ENCODE measurements at regions not wholly inside any gene's neighbourhood (a gene's known extent, or its start where the extent isn't known, plus 50 kb on each side); places are given as distances from the start of the nearest gene placed in this dataset.
A peak's percentile ranks its signal among the peaks of the same experiment; 100 is the strongest.

DNA sequence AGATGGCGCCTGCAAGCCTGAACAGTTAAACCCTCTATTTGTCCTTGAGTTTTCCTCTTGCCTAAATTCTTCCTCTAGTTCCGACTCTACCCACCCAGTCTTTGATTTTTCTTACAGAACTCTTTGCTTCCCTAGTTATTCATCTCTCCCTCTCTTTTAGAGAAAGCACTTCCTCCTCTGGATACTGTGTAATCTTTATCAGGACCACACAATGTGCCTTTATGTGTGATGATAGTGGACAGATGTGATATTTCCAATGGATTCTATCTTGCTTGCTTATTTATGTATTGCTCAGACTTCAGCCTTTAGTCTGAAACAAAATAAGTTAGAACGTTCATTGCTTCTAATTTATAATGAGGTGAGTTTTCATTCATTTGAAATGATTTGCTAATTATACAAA, 79.5 kb upstream of the CAV2 start:
- no peak for DNase-seq (ENCODE audit: low spot score)
- Histone ChIP-seq H4K8ac (ENCODE audit: low read depth, low read length) (no peak overlapping the region), H3K18ac (ENCODE audit: low read length) (no peak overlapping the region), H3K9ac (ENCODE audit: low read depth, low read length, poor library complexity) (no peak overlapping the region), H2AK5ac (ENCODE audit: low read depth, low read length) (no peak overlapping the region), H3K4me3 (ENCODE audit: low read length in 2 of 2) (no peak overlapping the region), H2BK12ac (ENCODE audit: low read length) (no peak overlapping the region), H3K4me1 (ENCODE audit: control insufficient read depth in 2 of 2, insufficient read depth in 1 of 2, low read depth in 1 of 2, low read length in 2 of 2) (no peaks in the 10 kb centered on the region), H2AFZ (ENCODE audit: low read length) (no peak overlapping the region), H3K9me3 (replicated peaks in 1 of 2; ENCODE audit: control insufficient read depth in 2 of 2, insufficient read depth in 1 of 2, low read depth in 1 of 2, low read length in 2 of 2) (peaks cover 0 to 2% of the 10 kb centered on the region in 2 donors), H4K91ac (ENCODE audit: low read depth, low read length, poor library complexity) (no peak overlapping the region), H3K23ac (ENCODE audit: low read depth, low read length, poor library complexity) (no peak overlapping the region), H3K14ac (ENCODE audit: low read length) (no peak overlapping the region), H3K79me1 (ENCODE audit: low read depth, low read length) (no peaks in the 10 kb centered on the region), H3K4me2 (ENCODE audit: insufficient read depth, low read length, poor library complexity, severe bottlenecking) (no peak overlapping the region), H2BK5ac (ENCODE audit: low read length) (no peak overlapping the region), H3K36me3 (replicated peaks in 1 of 2; ENCODE audit: control insufficient read depth in 2 of 2, insufficient read depth in 2 of 2, low read length in 2 of 2) (no peaks in the 10 kb centered on the region), H3K27ac (replicated peaks; ENCODE audit: low read length) (no peak overlapping the region), H2BK15ac (ENCODE audit: low read length) (no peak overlapping the region), H2BK120ac (ENCODE audit: low read depth, low read length) (no peak overlapping the region), H3K4ac (ENCODE audit: low read length) (no peak overlapping the region), H3K27me3 (ENCODE audit: control insufficient read depth in 3 of 3, insufficient read depth in 3 of 3, low read depth in 1 of 3, low read length in 3 of 3) (no peaks in the 10 kb centered on the region)
- no CpG with 5 or more reads among the region's 3 CpGs for WGBS, 2 donors (ENCODE audit: extremely low coverage in 2 of 2, insufficient read length in 2 of 2, insufficient replicate concordance in 1 of 2)

DNA sequence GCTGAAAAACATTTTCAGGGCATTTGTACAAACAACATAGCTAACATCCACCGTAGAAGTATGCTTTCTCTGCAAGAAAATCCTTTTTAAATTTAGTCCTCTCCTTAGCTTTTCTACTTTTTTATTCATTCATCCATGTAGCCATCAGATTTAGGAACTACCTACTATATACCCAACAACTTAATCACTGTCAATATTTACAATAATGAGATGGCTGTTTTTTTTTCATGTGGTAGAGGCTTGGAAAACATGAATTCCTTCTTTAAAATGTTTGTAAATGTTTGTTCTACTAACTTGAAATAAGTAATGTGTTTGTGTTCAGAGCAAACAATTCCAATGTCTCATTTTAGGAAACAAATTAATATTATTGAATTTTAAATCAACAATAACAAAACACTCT, 78.2 kb upstream of the CAV2 start:
- H3K9ac ChIP-seq (ENCODE audit: low read depth, low read length, poor library complexity), result no peak overlapping the region
- no peak for DNase-seq (ENCODE audit: low spot score)
- no peak overlapping the region for H3K23ac ChIP-seq (ENCODE audit: low read depth, low read length, poor library complexity)
- H3K27ac ChIP-seq (replicated peaks; ENCODE audit: low read length), result no peak overlapping the region
- no peak overlapping the region for H4K91ac ChIP-seq (ENCODE audit: low read depth, low read length, poor library complexity)
- H3K18ac ChIP-seq (ENCODE audit: low read length), result no peak overlapping the region
- no CpG with 5 or more reads among the region's 1 CpG for WGBS, 2 donors (ENCODE audit: extremely low coverage in 2 of 2, insufficient read length in 2 of 2, insufficient replicate concordance in 1 of 2)
- no peak overlapping the region for H2AFZ ChIP-seq (ENCODE audit: low read length)
- no peak overlapping the region for H2BK15ac ChIP-seq (ENCODE audit: low read length)
- H2AK5ac ChIP-seq (ENCODE audit: low read depth, low read length), result no peak overlapping the region
- no peak overlapping the region for H3K4me2 ChIP-seq (ENCODE audit: insufficient read depth, low read length, poor library complexity, severe bottlenecking)
- H3K14ac ChIP-seq (ENCODE audit: low read length), result no peak overlapping the region
- no peak overlapping the region for H2BK120ac ChIP-seq (ENCODE audit: low read depth, low read length)
- H3K36me3 ChIP-seq (replicated peaks in 1 of 2; ENCODE audit: control insufficient read depth in 2 of 2, insufficient read depth in 2 of 2, low read length in 2 of 2), result no peaks in the 10 kb centered on the region
- peaks cover 0 to 2% of the 10 kb centered on the region in 2 donors for H3K9me3 ChIP-seq (replicated peaks in 1 of 2; ENCODE audit: control insufficient read depth in 2 of 2, insufficient read depth in 1 of 2, low read depth in 1 of 2, low read length in 2 of 2)
- H3K4ac ChIP-seq (ENCODE audit: low read length), result no peak overlapping the region
- no peak overlapping the region for H4K8ac ChIP-seq (ENCODE audit: low read depth, low read length)
- no peak overlapping the region for H2BK12ac ChIP-seq (ENCODE audit: low read length)
- no peaks in the 10 kb centered on the region for H3K4me1 ChIP-seq (ENCODE audit: control insufficient read depth in 2 of 2, insufficient read depth in 1 of 2, low read depth in 1 of 2, low read length in 2 of 2)
- H2BK5ac ChIP-seq (ENCODE audit: low read length), result no peak overlapping the region
- H3K4me3 ChIP-seq (ENCODE audit: low read length in 2 of 2), result no peak overlapping the region
- no peaks in the 10 kb centered on the region for H3K27me3 ChIP-seq (ENCODE audit: control insufficient read depth in 3 of 3, insufficient read depth in 3 of 3, low read depth in 1 of 3, low read length in 3 of 3)
- no peaks in the 10 kb centered on the region for H3K79me1 ChIP-seq (ENCODE audit: low read depth, low read length)

DNA sequence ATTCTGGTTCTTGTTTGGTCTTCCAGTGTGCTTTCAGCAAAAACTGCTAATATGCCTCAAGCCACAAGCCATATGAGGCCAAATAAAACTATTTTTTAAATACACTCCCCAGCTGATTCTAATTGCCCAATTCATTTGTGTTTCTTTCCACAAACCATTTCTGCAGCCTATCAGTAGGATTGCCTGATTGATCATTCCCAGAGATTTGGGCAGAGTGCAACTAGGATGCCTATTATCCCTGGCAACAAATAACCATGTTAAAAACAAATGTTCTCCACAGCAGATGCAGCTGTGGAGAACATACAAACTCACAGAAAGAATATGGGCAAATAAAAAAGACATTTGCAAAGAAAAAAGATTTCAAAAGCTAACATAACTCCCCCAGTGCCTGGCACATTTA, 76.9 kb upstream of the CAV2 start:
- H4K91ac ChIP-seq (ENCODE audit: low read depth, low read length, poor library complexity), result no peak overlapping the region
- no peak overlapping the region for H2AFZ ChIP-seq (ENCODE audit: low read length)
- H3K4me2 ChIP-seq (ENCODE audit: insufficient read depth, low read length, poor library complexity, severe bottlenecking), result no peak overlapping the region
- H2BK15ac ChIP-seq (ENCODE audit: low read length), result no peak overlapping the region
- H3K4ac ChIP-seq (ENCODE audit: low read length), result no peak overlapping the region
- H3K23ac ChIP-seq (ENCODE audit: low read depth, low read length, poor library complexity), result no peak overlapping the region
- no peak overlapping the region for H3K9ac ChIP-seq (ENCODE audit: low read depth, low read length, poor library complexity)
- H3K14ac ChIP-seq (ENCODE audit: low read length), result no peak overlapping the region
- no peak overlapping the region for H2BK12ac ChIP-seq (ENCODE audit: low read length)
- H3K4me3 ChIP-seq (ENCODE audit: low read length in 2 of 2), result no peak overlapping the region
- no peak overlapping the region for H2AK5ac ChIP-seq (ENCODE audit: low read depth, low read length)
- no peak overlapping the region for H2BK120ac ChIP-seq (ENCODE audit: low read depth, low read length)
- no peaks in the 10 kb centered on the region for H3K79me1 ChIP-seq (ENCODE audit: low read depth, low read length)
- H3K4me1 ChIP-seq (ENCODE audit: control insufficient read depth in 2 of 2, insufficient read depth in 1 of 2, low read depth in 1 of 2, low read length in 2 of 2), result no peaks in the 10 kb centered on the region
- no peaks in the 10 kb centered on the region for H3K36me3 ChIP-seq (replicated peaks in 1 of 2; ENCODE audit: control insufficient read depth in 2 of 2, insufficient read depth in 2 of 2, low read length in 2 of 2)
- peaks cover 0 to 2% of the 10 kb centered on the region in 2 donors for H3K9me3 ChIP-seq (replicated peaks in 1 of 2; ENCODE audit: control insufficient read depth in 2 of 2, insufficient read depth in 1 of 2, low read depth in 1 of 2, low read length in 2 of 2)
- H3K18ac ChIP-seq (ENCODE audit: low read length), result no peak overlapping the region
- H3K27me3 ChIP-seq (ENCODE audit: control insufficient read depth in 3 of 3, insufficient read depth in 3 of 3, low read depth in 1 of 3, low read length in 3 of 3), result no peaks in the 10 kb centered on the region
- H2BK5ac ChIP-seq (ENCODE audit: low read length), result no peak overlapping the region
- DNase-seq (ENCODE audit: low spot score), result no peak
- H4K8ac ChIP-seq (ENCODE audit: low read depth, low read length), result no peak overlapping the region
- no peak overlapping the region for H3K27ac ChIP-seq (replicated peaks; ENCODE audit: low read length)

DNA sequence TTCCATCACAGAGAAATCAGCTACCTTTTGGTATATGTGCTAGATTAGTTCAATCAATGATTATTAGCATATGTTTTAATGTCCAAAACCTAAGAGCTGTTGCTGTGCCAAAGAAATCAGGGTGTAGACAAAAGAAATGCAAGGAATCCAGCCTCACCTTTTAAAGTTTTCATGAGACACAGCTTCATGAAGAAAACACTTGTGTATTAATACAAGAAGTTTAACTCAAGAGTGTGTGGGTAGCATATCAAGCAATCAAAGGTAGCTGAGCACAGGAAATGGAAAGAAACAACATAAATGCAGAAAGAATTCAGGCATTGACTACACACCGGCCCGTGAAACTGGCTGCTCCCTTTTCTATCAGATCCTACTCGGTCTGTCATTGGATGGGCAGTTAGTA, 76.0 kb upstream of the CAV2 start:
- H3K4me2 ChIP-seq (ENCODE audit: insufficient read depth, low read length, poor library complexity, severe bottlenecking), result no peak overlapping the region
- no CpG with 5 or more reads among the region's 3 CpGs for WGBS, 2 donors (ENCODE audit: extremely low coverage in 2 of 2, insufficient read length in 2 of 2, insufficient replicate concordance in 1 of 2)
- H4K91ac ChIP-seq (ENCODE audit: low read depth, low read length, poor library complexity), result no peak overlapping the region
- no peak overlapping the region for H3K9ac ChIP-seq (ENCODE audit: low read depth, low read length, poor library complexity)
- no peak overlapping the region for H3K18ac ChIP-seq (ENCODE audit: low read length)
- H2BK12ac ChIP-seq (ENCODE audit: low read length), result no peak overlapping the region
- no peak overlapping the region for H3K27ac ChIP-seq (replicated peaks; ENCODE audit: low read length)
- H2BK120ac ChIP-seq (ENCODE audit: low read depth, low read length), result no peak overlapping the region
- H3K36me3 ChIP-seq (replicated peaks in 1 of 2; ENCODE audit: control insufficient read depth in 2 of 2, insufficient read depth in 2 of 2, low read length in 2 of 2), result no peaks in the 10 kb centered on the region
- no peaks in the 10 kb centered on the region for H3K27me3 ChIP-seq (ENCODE audit: control insufficient read depth in 3 of 3, insufficient read depth in 3 of 3, low read depth in 1 of 3, low read length in 3 of 3)
- no peak overlapping the region for H2AK5ac ChIP-seq (ENCODE audit: low read depth, low read length)
- no peak overlapping the region for H2BK5ac ChIP-seq (ENCODE audit: low read length)
- H2AFZ ChIP-seq (ENCODE audit: low read length), result peak overlapping the region; percentile 20
- no peak overlapping the region for H4K8ac ChIP-seq (ENCODE audit: low read depth, low read length)
- H3K4me3 ChIP-seq (ENCODE audit: low read length in 2 of 2), result no peak overlapping the region
- H3K4me1 ChIP-seq (ENCODE audit: control insufficient read depth in 2 of 2, insufficient read depth in 1 of 2, low read depth in 1 of 2, low read length in 2 of 2), result no peaks in the 10 kb centered on the region
- no peak overlapping the region for H3K23ac ChIP-seq (ENCODE audit: low read depth, low read length, poor library complexity)
- H3K4ac ChIP-seq (ENCODE audit: low read length), result no peak overlapping the region
- no peak for DNase-seq (ENCODE audit: low spot score)
- no peaks in the 10 kb centered on the region for H3K79me1 ChIP-seq (ENCODE audit: low read depth, low read length)
- H3K9me3 ChIP-seq (replicated peaks in 1 of 2; ENCODE audit: control insufficient read depth in 2 of 2, insufficient read depth in 1 of 2, low read depth in 1 of 2, low read length in 2 of 2), result peaks cover 0 to 2% of the 10 kb centered on the region in 2 donors
- H3K14ac ChIP-seq (ENCODE audit: low read length), result no peak overlapping the region
- H2BK15ac ChIP-seq (ENCODE audit: low read length), result no peak overlapping the region

All from neuronal stem cell (in vitro differentiated cells).